SKM-1 (cell line): ENCODE measurements at regions not wholly inside any gene's neighbourhood (a gene's known extent, or its start where the extent isn't known, plus 50 kb on each side); places are given as distances from the start of the nearest gene placed in this dataset.
A peak's percentile ranks its signal among the peaks of the same experiment; 100 is the strongest.
"Not testable (repeated sequence)": the region's sequence is repeated elsewhere in the genome, so short reads cannot be mapped to it uniquely, and the experiment has no call there.

Source experiments
- DNase-seq: peaks from one replicate; lab custom pipeline; 2025; ENCODE audit not compliant: unreplicated experiment; lab: John Stamatoyannopoulos, UW

GRCh38 chr10:21293518-21294356 is 231.7 kb downstream of the SKIDA1 start:
- no peak for DNase-seq

- DNase-seq = no peak
These were observed 232.5 kb downstream of the SKIDA1 start for GRCh38 chr10:21292763-21293517.

GRCh38 chr10:21290499-21291160 is 234.9 kb downstream of the SKIDA1 start:
- no peak for DNase-seq

- no peak for DNase-seq
These were observed 235.5 kb downstream of the SKIDA1 start for GRCh38 chr10:21289961-21290360.

- no peak for DNase-seq
These were observed 236.2 kb downstream of the SKIDA1 start for GRCh38 chr10:21289271-21289670.

- no peak for DNase-seq
These were observed 239.6 kb downstream of the SKIDA1 start for GRCh38 chr10:21285742-21286331.

GRCh38 chr10:21285207-21285606 is 240.3 kb downstream of the SKIDA1 start:
- DNase-seq = no peak

- no peak for DNase-seq
These were observed 241.2 kb downstream of the SKIDA1 start for GRCh38 chr10:21284301-21284700.

- DNase-seq = not testable (repeated sequence)
These were observed 242.4 kb downstream of the SKIDA1 start for GRCh38 chr10:21283053-21283452.

GRCh38 chr10:21281765-21282484 is 243.6 kb downstream of the SKIDA1 start:
- no peak for DNase-seq

- DNase-seq = no peak
These were observed 244.4 kb downstream of the SKIDA1 start for GRCh38 chr10:21280971-21281572.

GRCh38 chr10:21280037-21280436 is 245.4 kb downstream of the SKIDA1 start:
- DNase-seq = no peak

GRCh38 chr10:21279217-21279575 is 246.3 kb downstream of the SKIDA1 start:
- DNase-seq = no peak

GRCh38 chr10:21278491-21279216 is 246.8 kb downstream of the SKIDA1 start:
- peak; percentile 26 for DNase-seq

- DNase-seq = no peak
These were observed 252.0 kb downstream of the SKIDA1 start for GRCh38 chr10:21273400-21273968.

- DNase-seq = no peak
These were observed 252.7 kb downstream of the SKIDA1 start for GRCh38 chr10:21272643-21273399.

GRCh38 chr10:21270976-21271375 is 254.5 kb downstream of the SKIDA1 start:
- no peak for DNase-seq

GRCh38 chr10:21269289-21269688 is 256.2 kb downstream of the SKIDA1 start:
- no peak for DNase-seq

GRCh38 chr10:21265622-21266021 is 259.9 kb downstream of the SKIDA1 start:
- no peak for DNase-seq
